Loucy (cell line): ENCODE measurements at regions not wholly inside any gene's neighbourhood (a gene's known extent, or its start where the extent isn't known, plus 50 kb on each side); places are given as distances from the start of the nearest gene placed in this dataset.

Source experiments
- EZH2phosphoT487 ChIP-seq: fragments of 200-600 bp; IDR thresholded peaks from 2 replicates; pipeline ENCODE4 v1.6.1; 2018; ENCODE audit warnings: antibody characterized with exemption, mild to moderate bottlenecking, moderate library complexity, borderline replicate concordance
- TF ChIP-seq, protein P1 (sequence below): fragments of 200-600 bp; sonication (generic); conservative IDR thresholded peaks from 2 replicates; pipeline ENCODE4 v1.5.1; 2014; ENCODE audit warnings: mild to moderate bottlenecking, antibody characterized with exemption, low read length

GRCh38 chr13:100852146-100852545 is 177.6 kb upstream of the TMTC4 start:
- TF ChIP-seq, protein P1, sequence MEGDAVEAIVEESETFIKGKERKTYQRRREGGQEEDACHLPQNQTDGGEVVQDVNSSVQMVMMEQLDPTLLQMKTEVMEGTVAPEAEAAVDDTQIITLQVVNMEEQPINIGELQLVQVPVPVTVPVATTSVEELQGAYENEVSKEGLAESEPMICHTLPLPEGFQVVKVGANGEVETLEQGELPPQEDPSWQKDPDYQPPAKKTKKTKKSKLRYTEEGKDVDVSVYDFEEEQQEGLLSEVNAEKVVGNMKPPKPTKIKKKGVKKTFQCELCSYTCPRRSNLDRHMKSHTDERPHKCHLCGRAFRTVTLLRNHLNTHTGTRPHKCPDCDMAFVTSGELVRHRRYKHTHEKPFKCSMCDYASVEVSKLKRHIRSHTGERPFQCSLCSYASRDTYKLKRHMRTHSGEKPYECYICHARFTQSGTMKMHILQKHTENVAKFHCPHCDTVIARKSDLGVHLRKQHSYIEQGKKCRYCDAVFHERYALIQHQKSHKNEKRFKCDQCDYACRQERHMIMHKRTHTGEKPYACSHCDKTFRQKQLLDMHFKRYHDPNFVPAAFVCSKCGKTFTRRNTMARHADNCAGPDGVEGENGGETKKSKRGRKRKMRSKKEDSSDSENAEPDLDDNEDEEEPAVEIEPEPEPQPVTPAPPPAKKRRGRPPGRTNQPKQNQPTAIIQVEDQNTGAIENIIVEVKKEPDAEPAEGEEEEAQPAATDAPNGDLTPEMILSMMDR = no peak
- TF ChIP-seq EZH2phosphoT487 = no peak
